Neutrophil (primary cell): ENCODE measurements at regions not wholly inside any gene's neighbourhood (a gene's known extent, or its start where the extent isn't known, plus 50 kb on each side); places are given as distances from the start of the nearest gene placed in this dataset.
A peak's percentile ranks its signal among the peaks of the same experiment; 100 is the strongest.

Source experiments
- H3K27ac ChIP-seq: fragments of 200-600 bp; sonication (generic); 2 replicates; pipeline ENCODE4 v1.5.1; 2016; ENCODE audit warnings: mild to moderate bottlenecking, moderate library complexity
- H3K27me3 ChIP-seq: fragments of 200-600 bp; sonication (generic); 2 replicates; pipeline ENCODE4 v1.6.0; 2016; ENCODE audit warnings: mild to moderate bottlenecking
- H3K36me3 ChIP-seq: fragments of 200-600 bp; sonication (generic); 2 replicates; pipeline ENCODE4 v1.5.1; 2017
- H3K4me1 ChIP-seq, 2 experiments: fragments of 200-600 bp in 1 of 2; sonication (generic) in 1 of 2; 1 replicate in 1 of 2; 2 replicates in 1 of 2; pipeline versions ENCODE4 v1.5.1 to v1.6.1; 2013 to 2016; ENCODE audit warnings: low read depth in 1 of 2, low read length in 1 of 2, mild to moderate bottlenecking in 1 of 2, moderate library complexity in 1 of 2; ENCODE audit not compliant: control insufficient read depth in 1 of 2, insufficient read depth in 1 of 2
- H3K4me3 ChIP-seq, 2 experiments: fragments of 200-600 bp in 1 of 2; sonication (generic) in 1 of 2; 1 replicate in 1 of 2; 2 replicates in 1 of 2; pipeline ENCODE4 v1.5.1; 2013 to 2016; ENCODE audit warnings: low read depth in 1 of 2, low read length in 1 of 2, mild to moderate bottlenecking in 1 of 2, moderate library complexity in 1 of 2
- H3K9me3 ChIP-seq: fragments of 200-600 bp; sonication (generic); 2 replicates; pipeline ENCODE4 v1.5.1; 2016
- TF ChIP-seq, protein P1 (sequence below): fragments of 200-600 bp; sonication (generic); IDR thresholded peaks from 2 replicates; pipeline ENCODE4 v1.5.1; 2016; ENCODE audit warnings: antibody characterized with exemption

- H3K9me3 ChIP-seq, result no peaks in the 10 kb centered on the region
- H3K4me1 ChIP-seq, result peaks cover 52 to 72% of the 10 kb centered on the region in 2 experiments
- peak overlapping the region in 1 of 2 experiments; percentile 44 for H3K4me3 ChIP-seq
- TF ChIP-seq, protein P1, sequence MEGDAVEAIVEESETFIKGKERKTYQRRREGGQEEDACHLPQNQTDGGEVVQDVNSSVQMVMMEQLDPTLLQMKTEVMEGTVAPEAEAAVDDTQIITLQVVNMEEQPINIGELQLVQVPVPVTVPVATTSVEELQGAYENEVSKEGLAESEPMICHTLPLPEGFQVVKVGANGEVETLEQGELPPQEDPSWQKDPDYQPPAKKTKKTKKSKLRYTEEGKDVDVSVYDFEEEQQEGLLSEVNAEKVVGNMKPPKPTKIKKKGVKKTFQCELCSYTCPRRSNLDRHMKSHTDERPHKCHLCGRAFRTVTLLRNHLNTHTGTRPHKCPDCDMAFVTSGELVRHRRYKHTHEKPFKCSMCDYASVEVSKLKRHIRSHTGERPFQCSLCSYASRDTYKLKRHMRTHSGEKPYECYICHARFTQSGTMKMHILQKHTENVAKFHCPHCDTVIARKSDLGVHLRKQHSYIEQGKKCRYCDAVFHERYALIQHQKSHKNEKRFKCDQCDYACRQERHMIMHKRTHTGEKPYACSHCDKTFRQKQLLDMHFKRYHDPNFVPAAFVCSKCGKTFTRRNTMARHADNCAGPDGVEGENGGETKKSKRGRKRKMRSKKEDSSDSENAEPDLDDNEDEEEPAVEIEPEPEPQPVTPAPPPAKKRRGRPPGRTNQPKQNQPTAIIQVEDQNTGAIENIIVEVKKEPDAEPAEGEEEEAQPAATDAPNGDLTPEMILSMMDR, result no peak
- H3K36me3 ChIP-seq, result no peaks in the 10 kb centered on the region
- H3K27me3 ChIP-seq, result no peaks in the 10 kb centered on the region
- H3K27ac ChIP-seq, result peak overlapping the region; percentile 85
Observed at GRCh38 chr17:45577571-45578279, 87.2 kb upstream of the PLEKHM1 start.

GRCh38 chr17:45578516-45579455 lies 88.3 kb upstream of the PLEKHM1 start:
- no peaks in the 10 kb centered on the region for H3K27me3 ChIP-seq
- H3K9me3 ChIP-seq, result no peaks in the 10 kb centered on the region
- H3K4me3 ChIP-seq, result no peak overlapping the region
- no peaks in the 10 kb centered on the region for H3K36me3 ChIP-seq
- peak overlapping the region; percentile 85 for H3K27ac ChIP-seq
- TF ChIP-seq, protein P1, result no peak
- H3K4me1 ChIP-seq, result peaks cover 61 to 78% of the 10 kb centered on the region in 2 experiments

GRCh38 chr17:45579529-45580495 lies 89.3 kb upstream of the PLEKHM1 start:
- Histone ChIP-seq H3K36me3 (no peaks in the 10 kb centered on the region), H3K9me3 (no peaks in the 10 kb centered on the region), H3K4me3 (no peak overlapping the region), H3K4me1 (peaks cover 63 to 77% of the 10 kb centered on the region in 2 experiments), H3K27me3 (no peaks in the 10 kb centered on the region), H3K27ac (peak overlapping the region; percentile 85)
- TF ChIP-seq, protein P1, result no peak

GRCh38 chr17:45580924-45581323 lies 90.4 kb upstream of the PLEKHM1 start:
- Histone ChIP-seq H3K9me3 (no peaks in the 10 kb centered on the region), H3K4me3 (no peak overlapping the region), H3K27me3 (no peaks in the 10 kb centered on the region), H3K27ac (no peak overlapping the region), H3K36me3 (no peaks in the 10 kb centered on the region), H3K4me1 (peaks cover 51 to 66% of the 10 kb centered on the region in 2 experiments)
- TF ChIP-seq, protein P1, result no peak

DNA sequence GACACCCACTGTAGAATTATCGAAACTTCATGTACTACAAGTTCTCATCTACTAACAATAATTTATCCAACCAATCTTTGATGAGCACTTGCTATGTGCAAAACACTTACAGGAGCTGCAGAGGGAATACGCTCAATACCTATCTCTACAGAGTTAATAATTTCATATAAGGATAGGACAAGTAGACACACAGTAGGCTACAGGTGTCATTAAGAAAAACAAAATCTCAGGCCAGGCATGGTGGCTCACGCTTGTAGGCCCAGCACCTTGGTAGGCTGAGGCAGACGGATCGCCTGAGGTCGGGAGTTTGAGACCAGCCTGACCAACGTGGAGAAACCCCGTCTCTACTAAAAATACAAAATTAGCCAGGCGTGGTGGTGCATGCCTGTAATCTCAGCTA lies 91.3 kb upstream of the PLEKHM1 start:
- TF ChIP-seq, protein P1, result no peak
- H3K4me3 ChIP-seq, result no peak overlapping the region
- H3K4me1 ChIP-seq, result peaks cover 48 to 65% of the 10 kb centered on the region in 2 experiments
- no peaks in the 10 kb centered on the region for H3K9me3 ChIP-seq
- no peaks in the 10 kb centered on the region for H3K27me3 ChIP-seq
- no peak overlapping the region for H3K27ac ChIP-seq
- no peaks in the 10 kb centered on the region for H3K36me3 ChIP-seq
